ENCODE measurements at regions not wholly inside any gene's neighbourhood (a gene's known extent, or its start where the extent isn't known, plus 50 kb on each side); places are given as distances from the start of the nearest gene placed in this dataset.

DNA sequence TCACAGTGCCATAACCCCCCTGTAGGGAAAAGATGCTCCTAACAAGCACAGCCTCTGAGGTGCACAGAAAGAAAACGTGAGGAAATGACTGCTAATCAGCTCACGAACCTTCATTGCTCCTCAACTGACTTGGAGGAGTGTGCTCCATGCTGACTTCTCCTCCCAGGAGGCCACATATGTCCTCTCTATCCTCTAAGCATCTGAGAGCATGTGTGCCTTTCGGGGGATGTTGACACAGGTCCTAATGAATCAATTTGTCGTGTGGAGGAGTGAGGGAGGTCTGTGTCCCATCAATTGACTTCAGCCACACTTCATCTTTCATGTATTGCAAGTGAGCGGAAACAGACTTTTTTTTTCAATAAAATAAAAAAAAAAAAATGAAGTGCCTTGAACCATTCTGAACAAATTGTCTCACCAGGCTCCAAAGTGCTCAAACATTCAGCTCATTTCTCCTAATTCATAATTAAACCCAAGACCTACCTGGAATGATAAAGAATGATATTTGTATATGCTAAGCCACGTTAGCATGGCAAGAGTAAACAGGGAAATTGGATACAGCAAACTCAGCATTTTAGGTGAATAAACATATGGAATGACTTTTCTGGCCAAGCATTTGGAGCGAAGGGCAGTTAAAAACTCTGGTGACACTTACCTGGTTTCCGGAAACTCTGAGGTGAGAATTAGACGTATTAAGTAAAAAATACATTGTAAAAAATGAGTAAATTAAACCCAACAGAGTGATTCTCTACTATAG, 317.6 kb upstream of the FAT3 start:
- Histone ChIP-seq H3K23ac (ENCODE audit: low read length in 2 of 2) (no peak overlapping the region), H4K91ac (ENCODE audit: low read length) (no peak overlapping the region), H2AK5ac (ENCODE audit: low read length, severe bottlenecking) (no peak overlapping the region), H3K4me3 (ENCODE audit: insufficient read depth in 1 of 2, low read depth in 1 of 2, low read length in 2 of 2) (no peak overlapping the region), H3K9ac (ENCODE audit: low read length) (no peak overlapping the region), H3K4me1 (ENCODE audit: control insufficient read depth, insufficient read depth, low read depth, low read length) (no peaks in the 10 kb centered on the region), H3K9me3 (ENCODE audit: control insufficient read depth, low read length) (no peaks in the 10 kb centered on the region), H2AFZ (ENCODE audit: low read depth, low read length) (no peak overlapping the region), H2BK120ac (ENCODE audit: low read depth, low read length) (no peak overlapping the region), H3K14ac (ENCODE audit: low read length in 2 of 2) (no peak overlapping the region), H3K36me3 (ENCODE audit: control insufficient read depth in 1 of 2, insufficient read depth in 2 of 2, low read depth in 1 of 2, low read length in 2 of 2) (no peaks in the 10 kb centered on the region), H3K27ac (ENCODE audit: low read length, poor library complexity, severe bottlenecking) (no peak overlapping the region), H2BK5ac (ENCODE audit: low read depth, low read length, poor library complexity, severe bottlenecking) (no peak overlapping the region), H4K8ac (ENCODE audit: low read length) (no peak overlapping the region), H3K18ac (ENCODE audit: low read depth in 1 of 2, low read length in 2 of 2) (no peak overlapping the region), H3K4ac (ENCODE audit: low read depth in 1 of 2, low read length in 2 of 2) (no peak overlapping the region), H2BK15ac (ENCODE audit: low read depth, poor library complexity, severe bottlenecking) (no peak overlapping the region), H3K79me1 (replicated peaks; ENCODE audit: low read length, poor library complexity, severe bottlenecking) (no peaks in the 10 kb centered on the region), H2BK12ac (ENCODE audit: low read length in 2 of 2) (no peak overlapping the region), H3K4me2 (ENCODE audit: low read length, poor library complexity, severe bottlenecking) (no peak overlapping the region), H3K27me3 (ENCODE audit: control insufficient read depth in 1 of 2, insufficient read depth in 1 of 2, low read length in 2 of 2) (no peaks in the 10 kb centered on the region)
- no peak for DNase-seq
- 41% methylated on average over 4 of the region's 9 CpGs for WGBS

DNA sequence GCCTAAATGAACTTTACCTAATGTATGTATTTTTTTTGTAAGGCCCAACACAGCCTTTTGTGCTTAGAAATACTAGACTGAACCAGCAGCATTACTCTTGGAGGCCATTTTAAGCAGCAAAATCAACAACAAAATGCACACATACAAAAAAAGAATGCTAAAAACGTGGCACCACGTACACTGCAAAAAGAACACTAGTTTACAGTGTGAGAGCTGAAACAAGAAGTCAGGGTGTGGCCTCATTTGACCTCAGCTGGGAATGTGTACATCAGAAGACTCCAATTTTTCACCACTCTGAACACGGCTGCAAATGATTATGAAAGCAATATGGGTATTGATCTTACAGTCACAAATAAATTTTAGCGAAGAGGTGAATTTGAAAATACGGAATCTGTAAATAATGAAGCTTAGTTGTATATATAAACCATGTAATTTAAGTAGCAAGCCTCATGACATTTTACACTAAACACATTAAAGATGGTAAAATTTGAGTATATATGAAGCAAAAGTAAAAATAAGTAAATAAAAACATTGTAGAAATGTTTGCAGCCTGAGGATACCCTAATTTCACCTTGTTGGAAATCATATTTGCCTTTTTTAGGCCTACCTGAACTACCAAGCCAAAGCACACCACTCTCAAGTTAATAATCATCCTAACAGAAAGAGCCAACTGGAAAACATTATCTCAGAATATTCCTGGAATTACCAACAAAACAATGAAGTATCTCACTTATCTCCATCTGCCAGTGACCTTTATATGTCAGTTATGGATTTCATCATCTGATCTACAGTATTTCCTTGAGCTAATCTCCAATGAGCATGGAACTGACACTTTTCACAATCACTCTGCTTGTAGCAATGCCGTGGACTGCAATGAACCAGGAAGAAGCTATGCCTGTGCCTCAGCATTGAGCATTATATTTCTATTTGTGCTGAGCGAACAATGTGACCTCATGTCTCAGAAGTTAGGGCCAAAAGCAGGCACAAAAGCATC, 319.5 kb upstream of the FAT3 start:
- Histone ChIP-seq H3K23ac (ENCODE audit: low read length in 2 of 2) (no peak overlapping the region), H3K4me1 (ENCODE audit: control insufficient read depth, insufficient read depth, low read depth, low read length) (no peaks in the 10 kb centered on the region), H4K91ac (ENCODE audit: low read length) (no peak overlapping the region), H3K9ac (ENCODE audit: low read length) (no peak overlapping the region), H2BK15ac (ENCODE audit: low read depth, poor library complexity, severe bottlenecking) (no peak overlapping the region), H2AK5ac (ENCODE audit: low read length, severe bottlenecking) (no peak overlapping the region), H3K4me2 (ENCODE audit: low read length, poor library complexity, severe bottlenecking) (no peak overlapping the region), H3K18ac (ENCODE audit: low read depth in 1 of 2, low read length in 2 of 2) (no peak overlapping the region), H2BK120ac (ENCODE audit: low read depth, low read length) (no peak overlapping the region), H2AFZ (ENCODE audit: low read depth, low read length) (no peak overlapping the region), H3K27me3 (ENCODE audit: control insufficient read depth in 1 of 2, insufficient read depth in 1 of 2, low read length in 2 of 2) (no peaks in the 10 kb centered on the region), H3K79me1 (replicated peaks; ENCODE audit: low read length, poor library complexity, severe bottlenecking) (no peaks in the 10 kb centered on the region), H2BK5ac (ENCODE audit: low read depth, low read length, poor library complexity, severe bottlenecking) (no peak overlapping the region), H3K36me3 (ENCODE audit: control insufficient read depth in 1 of 2, insufficient read depth in 2 of 2, low read depth in 1 of 2, low read length in 2 of 2) (no peaks in the 10 kb centered on the region), H3K14ac (ENCODE audit: low read length in 2 of 2) (no peak overlapping the region), H2BK12ac (ENCODE audit: low read length in 2 of 2) (no peak overlapping the region), H3K27ac (ENCODE audit: low read length, poor library complexity, severe bottlenecking) (no peak overlapping the region), H4K8ac (ENCODE audit: low read length) (no peak overlapping the region), H3K9me3 (ENCODE audit: control insufficient read depth, low read length) (no peaks in the 10 kb centered on the region), H3K4ac (ENCODE audit: low read depth in 1 of 2, low read length in 2 of 2) (no peak overlapping the region), H3K4me3 (ENCODE audit: insufficient read depth in 1 of 2, low read depth in 1 of 2, low read length in 2 of 2) (no peak overlapping the region)
- no peak for DNase-seq
- 94% methylated on average over 4 of the region's 7 CpGs for WGBS

DNA sequence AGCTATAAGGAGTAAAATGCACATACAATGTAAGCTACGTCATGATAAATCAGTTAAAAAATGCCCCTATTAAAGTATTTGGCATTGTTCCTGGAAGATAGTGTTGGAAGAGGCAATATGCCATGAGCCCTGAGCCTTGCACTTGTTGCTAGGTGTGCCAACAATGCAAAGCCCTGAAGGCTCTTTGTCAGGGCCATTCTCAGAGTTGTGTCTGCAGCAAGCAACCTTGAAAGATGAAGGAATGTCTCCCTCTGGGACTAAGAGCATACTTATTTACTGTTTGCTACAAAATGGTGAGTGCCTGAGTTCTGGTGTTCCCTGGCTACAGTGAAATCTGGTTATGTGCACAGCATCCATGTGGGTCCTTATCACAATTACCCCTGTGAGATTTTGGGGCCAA, 322.3 kb upstream of the FAT3 start:
- Histone ChIP-seq H2BK5ac (ENCODE audit: low read depth, low read length, poor library complexity, severe bottlenecking) (no peak overlapping the region), H2BK15ac (ENCODE audit: low read depth, poor library complexity, severe bottlenecking) (no peak overlapping the region), H3K9ac (ENCODE audit: low read length) (no peak overlapping the region), H2AK5ac (ENCODE audit: low read length, severe bottlenecking) (no peak overlapping the region), H2BK12ac (ENCODE audit: low read length in 2 of 2) (no peak overlapping the region), H3K9me3 (ENCODE audit: control insufficient read depth, low read length) (no peaks in the 10 kb centered on the region), H3K4me1 (ENCODE audit: control insufficient read depth, insufficient read depth, low read depth, low read length) (no peaks in the 10 kb centered on the region), H3K18ac (ENCODE audit: low read depth in 1 of 2, low read length in 2 of 2) (no peak overlapping the region), H3K27me3 (ENCODE audit: control insufficient read depth in 1 of 2, insufficient read depth in 1 of 2, low read length in 2 of 2) (no peaks in the 10 kb centered on the region), H3K4ac (ENCODE audit: low read depth in 1 of 2, low read length in 2 of 2) (no peak overlapping the region), H3K79me1 (replicated peaks; ENCODE audit: low read length, poor library complexity, severe bottlenecking) (no peaks in the 10 kb centered on the region), H2AFZ (ENCODE audit: low read depth, low read length) (no peak overlapping the region), H4K8ac (ENCODE audit: low read length) (no peak overlapping the region), H2BK120ac (ENCODE audit: low read depth, low read length) (no peak overlapping the region), H3K4me2 (ENCODE audit: low read length, poor library complexity, severe bottlenecking) (no peak overlapping the region), H3K14ac (ENCODE audit: low read length in 2 of 2) (no peak overlapping the region), H3K27ac (ENCODE audit: low read length, poor library complexity, severe bottlenecking) (no peak overlapping the region), H3K4me3 (ENCODE audit: insufficient read depth in 1 of 2, low read depth in 1 of 2, low read length in 2 of 2) (no peak overlapping the region), H3K36me3 (ENCODE audit: control insufficient read depth in 1 of 2, insufficient read depth in 2 of 2, low read depth in 1 of 2, low read length in 2 of 2) (no peaks in the 10 kb centered on the region), H4K91ac (ENCODE audit: low read length) (no peak overlapping the region), H3K23ac (ENCODE audit: low read length in 2 of 2) (no peak overlapping the region)
- WGBS = 100% methylated on average over 1 of the region's 1 CpG
- DNase-seq = no peak

DNA sequence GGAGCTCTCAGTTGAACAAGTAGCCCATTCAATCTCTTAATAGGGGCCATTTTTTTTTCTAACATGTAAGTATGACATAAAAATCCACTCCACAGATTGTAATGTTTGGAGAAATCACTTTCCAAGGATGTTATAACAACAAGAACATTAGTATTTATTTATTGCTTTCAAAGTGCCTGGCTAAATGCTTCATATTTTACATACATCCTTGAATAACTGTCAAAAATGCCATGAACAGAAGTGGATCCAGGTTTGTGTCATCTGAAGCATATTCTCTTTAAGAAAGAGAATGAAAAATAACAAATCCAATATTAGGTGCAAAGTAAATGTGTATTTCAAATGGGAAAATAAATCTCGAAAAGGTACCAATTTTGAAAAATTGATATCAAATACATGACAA, 344.0 kb upstream of the FAT3 start:
- H4K8ac ChIP-seq (ENCODE audit: low read length) = no peak overlapping the region
- H3K4ac ChIP-seq (ENCODE audit: low read depth in 1 of 2, low read length in 2 of 2) = no peak overlapping the region
- H3K9me3 ChIP-seq (ENCODE audit: control insufficient read depth, low read length) = no peaks in the 10 kb centered on the region
- H4K91ac ChIP-seq (ENCODE audit: low read length) = no peak overlapping the region
- no peak overlapping the region for H3K23ac ChIP-seq (ENCODE audit: low read length in 2 of 2)
- no peaks in the 10 kb centered on the region for H3K36me3 ChIP-seq (ENCODE audit: control insufficient read depth in 1 of 2, insufficient read depth in 2 of 2, low read depth in 1 of 2, low read length in 2 of 2)
- H3K4me3 ChIP-seq (ENCODE audit: insufficient read depth in 1 of 2, low read depth in 1 of 2, low read length in 2 of 2) = no peak overlapping the region
- no peaks in the 10 kb centered on the region for H3K79me1 ChIP-seq (replicated peaks; ENCODE audit: low read length, poor library complexity, severe bottlenecking)
- no peak overlapping the region for H2BK5ac ChIP-seq (ENCODE audit: low read depth, low read length, poor library complexity, severe bottlenecking)
- no peak overlapping the region for H3K9ac ChIP-seq (ENCODE audit: low read length)
- H3K18ac ChIP-seq (ENCODE audit: low read depth in 1 of 2, low read length in 2 of 2) = no peak overlapping the region
- H3K4me1 ChIP-seq (ENCODE audit: control insufficient read depth, insufficient read depth, low read depth, low read length) = no peaks in the 10 kb centered on the region
- H2BK12ac ChIP-seq (ENCODE audit: low read length in 2 of 2) = no peak overlapping the region
- no peak overlapping the region for H2BK15ac ChIP-seq (ENCODE audit: low read depth, poor library complexity, severe bottlenecking)
- H3K27ac ChIP-seq (ENCODE audit: low read length, poor library complexity, severe bottlenecking) = no peak overlapping the region
- H3K4me2 ChIP-seq (ENCODE audit: low read length, poor library complexity, severe bottlenecking) = no peak overlapping the region
- WGBS = no CpG with 5 or more reads among the region's 1 CpG
- no peak for DNase-seq
- no peak overlapping the region for H2AFZ ChIP-seq (ENCODE audit: low read depth, low read length)
- no peak overlapping the region for H2AK5ac ChIP-seq (ENCODE audit: low read length, severe bottlenecking)
- H3K14ac ChIP-seq (ENCODE audit: low read length in 2 of 2) = no peak overlapping the region
- no peaks in the 10 kb centered on the region for H3K27me3 ChIP-seq (ENCODE audit: control insufficient read depth in 1 of 2, insufficient read depth in 1 of 2, low read length in 2 of 2)
- H2BK120ac ChIP-seq (ENCODE audit: low read depth, low read length) = no peak overlapping the region

Measured in mesenchymal stem cell (in vitro differentiated cells and primary cell).